Stimulated activated naive CD8-positive, alpha-beta T cell treated with anti-CD3 and anti-CD28 coated beads, Interleukin-15, Interleukin-2, amounts not matched to agents 100 U/mL and 50 U/mL, for 24 hours (primary cell): ENCODE measurements at regions not wholly inside any gene's neighbourhood (a gene's known extent, or its start where the extent isn't known, plus 50 kb on each side); places are given as distances from the start of the nearest gene placed in this dataset.
A peak's percentile ranks its signal among the peaks of the same experiment; 100 is the strongest.

Source experiments
- ATAC-seq: fragments of 150-1000 bp; cut with Tn5 transposase; one replicate; pipeline ENCODE4 v1.10.0; 2021
- DNase-seq: peaks from one replicate; pipeline ENCODE4 v3.0.0; 2021

DNA sequence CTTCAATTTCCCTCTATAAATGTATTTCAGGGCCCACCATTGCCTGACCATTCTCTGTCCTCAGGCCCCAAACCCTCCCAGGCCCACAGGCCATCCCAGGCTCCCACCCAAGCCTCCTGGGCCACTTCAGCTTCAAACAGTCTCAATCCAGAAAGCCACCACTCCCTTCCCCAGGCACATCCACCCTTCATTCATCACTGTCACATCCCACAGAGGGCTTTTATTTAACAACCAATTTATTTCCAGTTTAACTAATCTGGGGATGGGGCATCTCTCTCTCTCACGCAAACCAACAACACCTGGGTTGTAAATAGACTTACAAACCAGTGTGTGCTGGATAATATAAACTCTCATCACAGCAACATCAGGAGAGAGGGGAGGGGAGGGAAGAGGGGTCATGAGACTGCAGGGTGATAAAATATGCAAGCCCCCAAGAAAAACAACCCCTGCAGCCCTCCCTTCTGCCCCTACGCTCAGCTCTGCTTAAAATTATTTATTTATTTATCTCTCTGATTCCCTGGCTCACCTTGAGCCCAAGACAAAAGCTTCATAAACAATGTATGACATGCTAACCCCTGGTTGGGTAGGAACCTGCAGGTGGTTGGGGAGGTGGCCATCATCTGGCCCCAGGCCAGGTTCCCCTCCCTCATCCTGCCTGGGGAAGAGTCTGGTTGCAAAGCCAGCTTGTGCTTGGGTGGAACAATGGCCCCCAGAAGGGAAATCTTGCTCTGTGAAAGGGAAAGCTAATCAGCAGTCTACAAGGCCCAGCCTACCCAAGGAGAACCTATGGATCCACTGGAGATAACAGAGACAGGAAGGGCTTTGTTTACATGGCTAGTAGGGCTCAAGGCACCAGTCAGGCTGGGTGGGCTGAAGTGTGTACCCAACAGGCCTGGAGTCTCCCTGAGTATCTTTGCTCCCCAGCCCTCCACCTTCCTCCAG lies 359.2 kb downstream of the BUD13 start:
- ATAC-seq (no peak), DNase-seq (no peak)

GRCh38 chr11:116412118-116412889 lies 360.5 kb downstream of the BUD13 start:
- ATAC-seq = no peak
- DNase-seq = no peak

DNA sequence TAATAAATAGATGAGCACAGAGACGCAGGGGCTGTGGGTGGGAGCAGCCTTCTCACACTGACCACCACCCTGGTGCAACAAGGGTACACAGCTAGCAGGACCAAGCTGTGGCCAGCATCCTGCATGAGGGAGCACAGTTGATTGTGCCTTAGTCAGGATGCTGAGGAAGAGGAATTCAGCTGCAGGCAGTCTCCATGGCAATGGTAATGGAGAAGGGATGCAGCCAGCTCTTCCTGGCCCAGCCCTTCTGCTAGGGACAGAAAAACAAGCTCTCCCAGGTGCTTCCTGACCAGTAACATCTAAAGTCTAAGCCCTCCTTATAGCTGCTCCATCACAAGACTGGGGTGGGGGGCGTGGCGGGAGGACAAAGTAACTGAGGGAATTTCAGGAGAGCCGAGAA lies 363.5 kb downstream of the BUD13 start:
- DNase-seq (no peak), ATAC-seq (no peak)

DNA sequence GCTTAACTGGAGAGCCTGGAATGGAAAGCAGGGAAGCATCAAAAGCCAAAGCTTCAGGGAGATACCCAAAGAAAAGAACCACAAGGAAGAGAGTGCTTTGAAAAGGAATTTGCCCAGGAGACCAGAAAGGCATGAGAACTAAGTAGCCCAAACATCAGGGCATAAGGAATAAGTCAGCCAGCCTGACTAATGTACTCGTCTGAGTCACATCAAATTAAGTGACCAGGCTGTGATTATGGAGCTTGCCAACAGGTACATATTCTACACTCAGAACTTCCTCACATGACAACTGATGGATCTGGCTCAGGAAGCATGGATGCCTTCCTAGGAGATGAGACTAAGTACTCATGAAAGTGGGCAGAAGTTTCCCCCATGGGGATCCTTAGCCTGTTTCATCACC lies 366.7 kb downstream of the BUD13 start:
- ATAC-seq (no peak), DNase-seq (no peak)

DNA sequence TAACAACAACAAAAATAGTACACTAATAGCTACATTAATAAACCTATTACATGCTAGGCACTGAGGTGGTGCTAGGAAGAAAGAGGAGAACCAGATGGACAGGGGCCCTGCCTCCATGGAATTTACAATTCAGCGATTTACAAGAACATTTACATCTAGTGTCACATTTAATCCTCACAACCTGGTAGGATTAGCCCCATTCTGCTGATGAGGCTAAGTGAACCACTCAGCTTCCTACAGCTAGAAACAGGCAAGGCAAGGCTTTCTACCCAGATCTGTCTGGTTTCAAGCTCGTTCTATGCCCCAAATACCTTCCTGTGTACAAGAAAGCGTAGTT lies 368.4 kb downstream of the BUD13 start:
- ATAC-seq = no peak
- DNase-seq = no peak

DNA sequence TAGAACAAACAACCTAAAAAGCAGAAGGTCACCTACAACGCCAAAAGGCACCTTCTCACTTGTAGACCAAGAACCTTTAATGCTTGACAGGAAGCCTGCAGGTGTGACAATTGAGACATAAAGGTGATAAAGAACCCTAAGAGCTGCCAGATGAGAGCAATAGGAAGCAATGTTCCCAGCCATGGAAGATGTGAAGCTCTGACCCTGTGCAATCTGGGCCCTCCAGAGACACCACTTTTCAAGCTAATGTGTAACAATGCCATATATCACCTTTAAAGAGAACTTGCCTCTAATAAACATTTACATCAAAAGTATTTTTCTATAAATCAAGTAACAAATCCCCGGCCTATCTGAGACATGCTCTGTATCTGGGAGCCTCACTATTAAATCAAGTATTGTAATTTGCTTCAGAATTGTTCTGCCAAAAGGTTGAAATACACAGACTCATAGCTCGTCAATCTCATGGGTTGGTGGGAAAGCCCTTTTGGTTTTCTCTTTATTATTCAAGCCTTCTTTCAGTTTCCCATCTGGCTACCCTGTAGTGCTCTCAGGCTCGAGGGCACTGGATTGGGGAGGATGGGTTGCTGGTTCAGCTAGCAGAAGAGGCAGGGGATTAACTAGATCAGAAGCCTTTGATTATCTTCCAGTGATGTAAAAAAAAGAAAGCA lies 368.9 kb downstream of the BUD13 start:
- no peak for ATAC-seq
- DNase-seq = no peak

DNA sequence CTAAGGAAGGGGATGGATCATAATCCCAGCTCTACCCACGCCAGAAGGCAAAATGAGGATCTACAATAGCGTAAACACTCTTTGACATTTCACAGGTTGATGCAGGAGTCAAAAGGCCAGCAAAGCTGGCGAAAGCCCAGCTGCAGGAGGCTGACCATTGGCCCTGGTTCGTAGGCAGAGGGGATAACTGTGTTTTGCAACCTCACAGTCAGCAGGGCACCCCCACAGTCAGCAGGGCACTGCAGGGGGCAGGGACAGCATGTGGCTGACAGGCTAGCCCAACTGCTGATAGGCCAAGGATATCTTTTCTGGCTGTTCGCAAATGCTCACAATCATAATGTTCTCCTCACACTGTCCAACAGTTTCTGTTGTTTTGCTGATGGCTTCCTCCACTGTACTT lies 372.7 kb downstream of the BUD13 start:
- no peak for DNase-seq
- no peak for ATAC-seq

- no peak for ATAC-seq
- no peak for DNase-seq
These were observed 375.1 kb downstream of the BUD13 start for GRCh38 chr11:116397602-116398084.

DNA sequence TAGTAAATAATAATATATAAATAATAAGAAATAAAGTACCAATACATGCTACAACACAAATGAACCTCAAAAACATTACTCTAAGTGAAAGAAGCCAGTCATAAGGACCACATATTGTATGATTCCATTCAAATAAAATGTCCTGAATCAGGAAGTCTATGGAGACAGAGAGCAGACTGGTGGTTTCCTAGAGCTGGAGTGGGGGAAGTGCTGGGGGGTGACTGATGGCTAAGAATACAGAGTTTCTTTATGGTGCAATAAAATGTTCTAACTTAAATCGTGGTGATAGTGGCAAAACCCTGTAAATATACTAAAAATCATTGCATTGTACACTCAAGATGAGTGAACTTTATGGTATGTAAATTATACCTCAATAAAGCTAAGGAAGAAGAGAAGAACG lies 376.5 kb downstream of the BUD13 start:
- DNase-seq (no peak), ATAC-seq (no peak)

DNA sequence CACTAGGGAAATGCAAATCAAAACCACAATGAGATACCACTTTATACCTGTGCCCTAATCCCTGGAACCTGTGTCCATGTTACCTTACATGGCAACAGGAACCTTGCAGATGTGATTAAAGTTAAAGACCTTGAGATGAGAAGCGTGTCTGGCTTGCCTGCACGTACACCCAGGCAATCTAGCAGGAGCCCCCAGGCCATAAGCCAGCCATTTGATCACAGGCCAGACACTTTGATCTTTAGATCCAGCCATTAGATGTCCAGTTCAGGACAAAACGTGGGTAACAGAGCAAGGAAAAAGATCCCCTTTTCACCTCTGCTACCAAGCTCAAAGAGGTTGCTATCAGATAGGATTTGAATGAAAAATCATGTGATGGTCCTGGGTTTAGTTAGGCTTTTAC lies 378.8 kb downstream of the BUD13 start:
- DNase-seq (no peak), ATAC-seq (no peak)

- ATAC-seq (no peak), DNase-seq (no peak)
These were observed 381.8 kb downstream of the BUD13 start for GRCh38 chr11:116390963-116391362.

- DNase-seq (no peak), ATAC-seq (no peak)
These were observed 384.6 kb downstream of the BUD13 start for GRCh38 chr11:116388146-116388545.

DNA sequence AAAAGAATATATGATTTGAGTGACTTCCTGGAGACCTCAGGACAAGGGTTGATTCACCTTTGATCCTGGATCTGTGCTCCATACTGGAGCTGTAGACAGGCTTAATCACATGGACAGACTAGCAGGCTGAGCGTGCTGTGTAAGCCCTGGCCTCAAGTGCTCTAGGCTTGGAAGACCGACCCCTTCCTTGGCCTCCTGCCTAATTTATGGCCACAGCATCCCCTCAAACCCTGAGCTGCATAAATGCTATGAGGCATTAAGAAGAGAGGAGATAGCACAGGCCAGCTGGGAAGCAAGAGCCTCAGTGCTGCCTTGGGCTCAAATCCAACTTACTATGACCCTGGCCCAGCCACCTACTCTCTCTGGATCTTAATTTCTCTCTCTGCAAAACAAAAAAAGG lies 385.1 kb downstream of the BUD13 start:
- no peak for ATAC-seq

GRCh38 chr11:116386118-116386699 lies 386.6 kb downstream of the BUD13 start:
- no peak for DNase-seq
- no peak for ATAC-seq

More for the DNA sequence above, 385.1 kb downstream of the BUD13 start:
- no peak for DNase-seq

- DNase-seq (no peak), ATAC-seq (no peak)
These were observed 387.9 kb downstream of the BUD13 start for GRCh38 chr11:116384876-116385275.

GRCh38 chr11:116384407-116384806 lies 388.4 kb downstream of the BUD13 start:
- ATAC-seq = no peak
- DNase-seq = no peak

- no peak for ATAC-seq
- DNase-seq = peak; percentile 17
These were observed 393.5 kb downstream of the BUD13 start for GRCh38 chr11:116379185-116379828.

DNA sequence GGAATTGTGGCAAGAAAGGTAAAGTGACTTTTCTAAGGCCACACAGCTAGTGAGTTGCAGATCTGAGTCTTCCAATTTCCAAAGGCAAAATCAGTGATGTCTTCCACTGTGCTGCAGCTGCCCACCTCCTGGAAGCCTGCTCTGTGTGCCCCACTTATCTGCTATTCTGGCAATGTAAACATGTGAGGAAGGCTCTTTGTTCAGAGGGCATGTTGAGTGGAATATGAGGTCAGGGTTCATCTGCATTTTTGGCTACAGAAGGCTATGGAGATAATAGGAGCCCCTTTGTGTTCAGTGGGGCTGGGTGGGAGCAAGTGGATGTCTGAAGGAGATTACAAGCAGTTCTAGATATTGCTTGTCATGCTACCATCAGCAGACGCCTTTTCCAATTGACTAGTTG lies 396.2 kb downstream of the BUD13 start:
- ATAC-seq (no peak), DNase-seq (no peak)

DNA sequence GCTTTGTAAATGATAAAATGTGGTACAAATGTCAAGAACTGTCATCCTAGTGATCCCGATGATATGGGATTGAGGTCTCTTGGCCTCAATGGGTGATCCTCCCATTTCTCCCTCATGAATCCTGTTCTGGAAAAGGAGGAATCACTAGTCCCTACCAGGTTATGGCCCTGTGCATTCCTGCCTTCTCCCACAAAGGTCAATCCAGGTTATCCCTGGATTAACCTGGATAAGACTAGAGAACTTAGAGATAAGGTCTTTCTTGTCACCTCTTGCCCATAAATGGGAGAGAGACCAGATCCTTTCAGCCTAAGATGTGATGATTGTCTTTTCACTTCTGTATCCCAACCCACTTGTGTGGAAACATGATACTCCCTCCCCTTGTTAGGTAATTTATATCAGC lies 396.7 kb downstream of the BUD13 start:
- DNase-seq (no peak), ATAC-seq (no peak)

DNA sequence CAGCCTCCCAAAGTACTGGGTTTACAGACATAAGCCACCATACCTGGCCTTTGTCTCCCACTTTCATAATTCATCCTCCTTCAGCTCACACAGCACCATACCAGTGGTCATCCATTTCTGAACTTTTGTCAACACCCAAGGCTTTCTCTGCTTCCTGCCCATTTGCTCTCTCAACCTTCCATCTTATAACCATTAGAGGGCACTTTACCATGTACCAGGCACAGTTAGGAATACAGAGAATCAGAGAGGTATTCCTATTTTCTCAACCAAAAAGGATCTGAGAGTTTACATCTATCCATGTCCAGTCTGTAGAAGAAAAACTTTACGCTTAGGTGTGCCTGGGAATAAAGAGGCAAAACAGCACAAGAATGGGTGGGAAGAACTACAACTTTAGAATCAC lies 397.6 kb downstream of the BUD13 start:
- no peak for DNase-seq
- no peak for ATAC-seq

GRCh38 chr11:116374085-116374484 lies 398.7 kb downstream of the BUD13 start:
- ATAC-seq (no peak), DNase-seq (no peak)
